ENCODE measurements at regions not wholly inside any gene's neighbourhood (a gene's known extent, or its start where the extent isn't known, plus 50 kb on each side); places are given as distances from the start of the nearest gene placed in this dataset.

DNA sequence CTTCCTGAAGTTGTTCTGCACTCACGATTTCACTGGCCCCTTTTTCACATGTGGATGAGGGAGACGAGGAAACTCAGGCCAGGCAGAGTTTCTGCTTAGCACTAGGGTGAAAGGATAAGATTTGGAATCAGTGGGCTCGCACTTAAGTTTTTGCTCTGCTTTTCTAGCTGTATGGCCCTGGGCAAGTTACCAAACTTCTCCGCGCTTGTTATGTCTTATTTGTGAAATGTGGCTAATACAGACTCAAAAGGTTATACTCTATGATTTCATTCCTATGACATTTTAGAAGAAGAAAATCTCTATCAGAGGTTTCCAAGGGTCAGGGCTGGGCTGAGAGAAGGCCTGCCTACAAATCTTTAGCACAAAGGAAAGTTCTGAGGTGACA is 191.9 kb upstream of the LRIG1 start (continued):
- TF ChIP-seq, protein P1, sequence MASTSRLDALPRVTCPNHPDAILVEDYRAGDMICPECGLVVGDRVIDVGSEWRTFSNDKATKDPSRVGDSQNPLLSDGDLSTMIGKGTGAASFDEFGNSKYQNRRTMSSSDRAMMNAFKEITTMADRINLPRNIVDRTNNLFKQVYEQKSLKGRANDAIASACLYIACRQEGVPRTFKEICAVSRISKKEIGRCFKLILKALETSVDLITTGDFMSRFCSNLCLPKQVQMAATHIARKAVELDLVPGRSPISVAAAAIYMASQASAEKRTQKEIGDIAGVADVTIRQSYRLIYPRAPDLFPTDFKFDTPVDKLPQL (IDR thresholded peaks at IDR 0.05; ENCODE audit: extremely low read depth, insufficient read length), result no peak
- no peak for TF ChIP-seq ZKSCAN1 (IDR thresholded peaks at IDR 0.05; ENCODE audit: low read depth, low read length)
- TF ChIP-seq, protein P2, sequence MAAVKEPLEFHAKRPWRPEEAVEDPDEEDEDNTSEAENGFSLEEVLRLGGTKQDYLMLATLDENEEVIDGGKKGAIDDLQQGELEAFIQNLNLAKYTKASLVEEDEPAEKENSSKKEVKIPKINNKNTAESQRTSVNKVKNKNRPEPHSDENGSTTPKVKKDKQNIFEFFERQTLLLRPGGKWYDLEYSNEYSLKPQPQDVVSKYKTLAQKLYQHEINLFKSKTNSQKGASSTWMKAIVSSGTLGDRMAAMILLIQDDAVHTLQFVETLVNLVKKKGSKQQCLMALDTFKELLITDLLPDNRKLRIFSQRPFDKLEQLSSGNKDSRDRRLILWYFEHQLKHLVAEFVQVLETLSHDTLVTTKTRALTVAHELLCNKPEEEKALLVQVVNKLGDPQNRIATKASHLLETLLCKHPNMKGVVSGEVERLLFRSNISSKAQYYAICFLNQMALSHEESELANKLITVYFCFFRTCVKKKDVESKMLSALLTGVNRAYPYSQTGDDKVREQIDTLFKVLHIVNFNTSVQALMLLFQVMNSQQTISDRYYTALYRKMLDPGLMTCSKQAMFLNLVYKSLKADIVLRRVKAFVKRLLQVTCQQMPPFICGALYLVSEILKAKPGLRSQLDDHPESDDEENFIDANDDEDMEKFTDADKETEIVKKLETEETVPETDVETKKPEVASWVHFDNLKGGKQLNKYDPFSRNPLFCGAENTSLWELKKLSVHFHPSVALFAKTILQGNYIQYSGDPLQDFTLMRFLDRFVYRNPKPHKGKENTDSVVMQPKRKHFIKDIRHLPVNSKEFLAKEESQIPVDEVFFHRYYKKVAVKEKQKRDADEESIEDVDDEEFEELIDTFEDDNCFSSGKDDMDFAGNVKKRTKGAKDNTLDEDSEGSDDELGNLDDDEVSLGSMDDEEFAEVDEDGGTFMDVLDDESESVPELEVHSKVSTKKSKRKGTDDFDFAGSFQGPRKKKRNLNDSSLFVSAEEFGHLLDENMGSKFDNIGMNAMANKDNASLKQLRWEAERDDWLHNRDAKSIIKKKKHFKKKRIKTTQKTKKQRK (IDR thresholded peaks at IDR 0.05; ENCODE audit: borderline replicate concordance, low read depth, low read length), result no peak
- no peak for TF ChIP-seq TFAM (CRISPR knock-in tag; conservative IDR thresholded peaks at IDR 0.05)
- TF ChIP-seq, protein P3, sequence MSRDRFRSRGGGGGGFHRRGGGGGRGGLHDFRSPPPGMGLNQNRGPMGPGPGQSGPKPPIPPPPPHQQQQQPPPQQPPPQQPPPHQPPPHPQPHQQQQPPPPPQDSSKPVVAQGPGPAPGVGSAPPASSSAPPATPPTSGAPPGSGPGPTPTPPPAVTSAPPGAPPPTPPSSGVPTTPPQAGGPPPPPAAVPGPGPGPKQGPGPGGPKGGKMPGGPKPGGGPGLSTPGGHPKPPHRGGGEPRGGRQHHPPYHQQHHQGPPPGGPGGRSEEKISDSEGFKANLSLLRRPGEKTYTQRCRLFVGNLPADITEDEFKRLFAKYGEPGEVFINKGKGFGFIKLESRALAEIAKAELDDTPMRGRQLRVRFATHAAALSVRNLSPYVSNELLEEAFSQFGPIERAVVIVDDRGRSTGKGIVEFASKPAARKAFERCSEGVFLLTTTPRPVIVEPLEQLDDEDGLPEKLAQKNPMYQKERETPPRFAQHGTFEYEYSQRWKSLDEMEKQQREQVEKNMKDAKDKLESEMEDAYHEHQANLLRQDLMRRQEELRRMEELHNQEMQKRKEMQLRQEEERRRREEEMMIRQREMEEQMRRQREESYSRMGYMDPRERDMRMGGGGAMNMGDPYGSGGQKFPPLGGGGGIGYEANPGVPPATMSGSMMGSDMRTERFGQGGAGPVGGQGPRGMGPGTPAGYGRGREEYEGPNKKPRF (IDR thresholded peaks at IDR 0.05; ENCODE audit: low read depth, low read length), result no peak
- no peak for TF ChIP-seq HCFC1 (IDR thresholded peaks at IDR 0.05; ENCODE audit: low read depth, low read length)
